ENCODE measurements at regions not wholly inside any gene's neighbourhood (a gene's known extent, or its start where the extent isn't known, plus 50 kb on each side); places are given as distances from the start of the nearest gene placed in this dataset.
"Not testable (repeated sequence)": the region's sequence is repeated elsewhere in the genome, so short reads cannot be mapped to it uniquely, and the experiment has no call there.

- TF ChIP-seq ZNF629 (tag by site-specific recombination; IDR thresholded peaks at IDR 0.05) (peak; percentile 35; the same call in 1 of the 2 replicates), ZNF548 (tag by site-specific recombination; IDR thresholded peaks at IDR 0.05) (no peak), SCRT1 (tag by site-specific recombination; IDR thresholded peaks at IDR 0.05; ENCODE audit: borderline replicate concordance) (no peak), IKZF3 (tag by site-specific recombination; IDR thresholded peaks at IDR 0.05) (peak; percentile 44; the same call in 1 of the 2 replicates), ZNF623 (tag by site-specific recombination; IDR thresholded peaks at IDR 0.05) (no peak), ATF2 (tag by site-specific recombination; IDR thresholded peaks at IDR 0.05; ENCODE audit: low read depth) (peak; percentile 39; the same call in 1 of the 2 replicates), ZIC2 (tag by site-specific recombination; IDR thresholded peaks at IDR 0.05) (peak; percentile 45; the same call in 1 of the 2 replicates), ZSCAN18 (tag by site-specific recombination; IDR thresholded peaks at IDR 0.05) (no peak), ZBTB8A (tag by site-specific recombination; IDR thresholded peaks at IDR 0.05) (0 out of 2 replicates have a peak, but pooled peaks have one; percentile 22), ZNF23 (tag by site-specific recombination; IDR thresholded peaks at IDR 0.05; ENCODE audit: borderline replicate concordance) (no peak), ZNF391 (tag by site-specific recombination; IDR thresholded peaks at IDR 0.05; ENCODE audit: borderline replicate concordance, low read depth) (no peak)
- TF ChIP-seq, protein P1, sequence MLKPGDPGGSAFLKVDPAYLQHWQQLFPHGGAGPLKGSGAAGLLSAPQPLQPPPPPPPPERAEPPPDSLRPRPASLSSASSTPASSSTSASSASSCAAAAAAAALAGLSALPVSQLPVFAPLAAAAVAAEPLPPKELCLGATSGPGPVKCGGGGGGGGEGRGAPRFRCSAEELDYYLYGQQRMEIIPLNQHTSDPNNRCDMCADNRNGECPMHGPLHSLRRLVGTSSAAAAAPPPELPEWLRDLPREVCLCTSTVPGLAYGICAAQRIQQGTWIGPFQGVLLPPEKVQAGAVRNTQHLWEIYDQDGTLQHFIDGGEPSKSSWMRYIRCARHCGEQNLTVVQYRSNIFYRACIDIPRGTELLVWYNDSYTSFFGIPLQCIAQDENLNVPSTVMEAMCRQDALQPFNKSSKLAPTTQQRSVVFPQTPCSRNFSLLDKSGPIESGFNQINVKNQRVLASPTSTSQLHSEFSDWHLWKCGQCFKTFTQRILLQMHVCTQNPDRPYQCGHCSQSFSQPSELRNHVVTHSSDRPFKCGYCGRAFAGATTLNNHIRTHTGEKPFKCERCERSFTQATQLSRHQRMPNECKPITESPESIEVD (tag by site-specific recombination; IDR thresholded peaks at IDR 0.05) = peak; percentile 90
- TF ChIP-seq, protein P2, sequence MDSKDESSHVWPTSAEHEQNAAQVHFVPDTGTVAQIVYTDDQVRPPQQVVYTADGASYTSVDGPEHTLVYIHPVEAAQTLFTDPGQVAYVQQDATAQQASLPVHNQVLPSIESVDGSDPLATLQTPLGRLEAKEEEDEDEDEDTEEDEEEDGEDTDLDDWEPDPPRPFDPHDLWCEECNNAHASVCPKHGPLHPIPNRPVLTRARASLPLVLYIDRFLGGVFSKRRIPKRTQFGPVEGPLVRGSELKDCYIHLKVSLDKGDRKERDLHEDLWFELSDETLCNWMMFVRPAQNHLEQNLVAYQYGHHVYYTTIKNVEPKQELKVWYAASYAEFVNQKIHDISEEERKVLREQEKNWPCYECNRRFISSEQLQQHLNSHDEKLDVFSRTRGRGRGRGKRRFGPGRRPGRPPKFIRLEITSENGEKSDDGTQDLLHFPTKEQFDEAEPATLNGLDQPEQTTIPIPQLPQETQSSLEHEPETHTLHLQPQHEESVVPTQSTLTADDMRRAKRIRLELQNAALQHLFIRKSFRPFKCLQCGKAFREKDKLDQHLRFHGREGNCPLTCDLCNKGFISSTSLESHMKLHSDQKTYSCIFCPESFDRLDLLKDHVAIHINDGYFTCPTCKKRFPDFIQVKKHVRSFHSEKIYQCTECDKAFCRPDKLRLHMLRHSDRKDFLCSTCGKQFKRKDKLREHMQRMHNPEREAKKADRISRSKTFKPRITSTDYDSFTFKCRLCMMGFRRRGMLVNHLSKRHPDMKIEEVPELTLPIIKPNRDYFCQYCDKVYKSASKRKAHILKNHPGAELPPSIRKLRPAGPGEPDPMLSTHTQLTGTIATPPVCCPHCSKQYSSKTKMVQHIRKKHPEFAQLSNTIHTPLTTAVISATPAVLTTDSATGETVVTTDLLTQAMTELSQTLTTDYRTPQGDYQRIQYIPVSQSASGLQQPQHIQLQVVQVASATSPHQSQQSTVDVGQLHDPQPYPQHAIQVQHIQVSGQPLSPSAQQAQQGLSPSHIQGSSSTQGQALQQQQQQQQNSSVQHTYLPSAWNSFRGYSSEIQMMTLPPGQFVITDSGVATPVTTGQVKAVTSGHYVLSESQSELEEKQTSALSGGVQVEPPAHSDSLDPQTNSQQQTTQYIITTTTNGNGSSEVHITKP (tag by site-specific recombination; IDR thresholded peaks at IDR 0.05) = peak; percentile 26
Observed at GRCh38 chr17:77531002-77531401, 390.2 kb downstream of the SEC14L1 start (continued).

DNA sequence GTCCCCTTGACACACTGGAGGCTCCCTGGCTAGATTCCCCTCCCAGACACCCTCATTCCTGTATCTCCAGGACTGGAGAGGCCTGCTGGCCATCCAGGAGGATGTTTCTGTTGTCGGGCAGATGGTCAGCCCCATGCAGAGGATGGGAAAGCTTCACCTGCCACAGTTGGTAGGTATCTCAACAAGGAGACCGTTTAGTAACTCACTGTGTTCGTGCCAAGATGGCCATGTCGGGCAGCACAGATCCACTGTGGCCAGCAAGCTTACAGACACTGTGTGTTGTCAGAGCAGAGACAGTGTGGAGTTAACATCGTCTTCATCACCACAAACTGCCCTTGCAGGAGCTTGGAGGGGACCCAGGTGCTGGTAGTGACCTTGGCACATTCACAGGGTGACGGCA is 390.9 kb downstream of the SEC14L1 start:
- POLR2A ChIA-PET = interaction anchor here (1.5 kb wide), 1 partner anchor 427 kb away, joined by 3 read pairs; the partner anchor contains the start of gene TNRC6C
- Histone ChIP-seq H3K36me3 (ENCODE audit: control insufficient read depth in 2 of 2, insufficient read depth in 1 of 2, low read length in 2 of 2) (no peaks in the 10 kb centered on the region), H3K27ac (ENCODE audit: extremely low read depth, low read depth, low read length) (no peak overlapping the region), H3K4me1 (ENCODE audit: control insufficient read depth, insufficient read depth, low read length) (peaks cover 4% of the 10 kb centered on the region; the same call in 1 of the 2 replicates), H3K4me3 (ENCODE audit: low read depth, low read length) (no peak overlapping the region), H3K9me3 (ENCODE audit: control insufficient read depth, insufficient read depth, low read depth, low read length) (no peaks in the 10 kb centered on the region)
- TF ChIP-seq TRIM28 (IDR thresholded peaks at IDR 0.05; ENCODE audit: borderline replicate concordance, low read length) (no peak), PRDM4 (tag by site-specific recombination; IDR thresholded peaks at IDR 0.05) (no peak), ZNF23 (tag by site-specific recombination; IDR thresholded peaks at IDR 0.05; ENCODE audit: borderline replicate concordance) (no peak), ZNF394 (tag by site-specific recombination; IDR thresholded peaks at IDR 0.05; ENCODE audit: borderline replicate concordance) (no peak), ZNF585B (tag by site-specific recombination; IDR thresholded peaks at IDR 0.05) (no peak)
- CTCF ChIA-PET = no interaction called here

DNA sequence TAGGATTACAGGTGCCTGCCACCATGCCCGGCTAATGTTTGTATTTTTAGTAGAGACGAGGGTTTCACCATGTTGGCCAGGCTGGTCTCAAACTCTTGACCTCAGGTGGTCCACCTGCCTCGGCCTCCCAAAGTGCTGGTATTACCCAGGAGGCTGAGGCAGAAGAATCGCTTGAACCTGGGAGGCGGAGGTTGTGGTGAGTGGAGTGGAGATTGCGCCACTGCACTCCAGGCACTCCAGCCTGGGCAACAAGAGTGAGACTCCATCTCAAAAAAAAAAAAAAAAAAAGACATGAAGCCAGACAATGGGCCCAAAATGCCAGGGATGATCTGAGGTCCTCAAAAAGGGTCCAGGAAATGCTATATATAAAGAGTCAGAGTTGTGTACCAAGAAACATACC is 392.9 kb downstream of the SEC14L1 start:
- CTCF ChIA-PET = interaction anchor here (0.6 kb wide), 1 partner anchor 18 kb away, joined by 3 read pairs; no protein-coding TSS in a partner anchor

More for the DNA sequence above, 392.9 kb downstream of the SEC14L1 start:
- H3K4me1 ChIP-seq (ENCODE audit: control insufficient read depth, insufficient read depth, low read length); H3K27ac ChIP-seq (ENCODE audit: extremely low read depth, low read depth, low read length); H3K9me3 ChIP-seq (ENCODE audit: control insufficient read depth, insufficient read depth, low read depth, low read length); H3K36me3 ChIP-seq (ENCODE audit: control insufficient read depth in 2 of 2, insufficient read depth in 1 of 2, low read length in 2 of 2); H3K4me3 ChIP-seq (ENCODE audit: low read depth, low read length); POLR2A ChIA-PET: not testable (repeated sequence)
